CD14-positive monocyte (primary cell): ENCODE measurements at regions not wholly inside any gene's neighbourhood (a gene's known extent, or its start where the extent isn't known, plus 50 kb on each side); places are given as distances from the start of the nearest gene placed in this dataset.

ENCODE experiments used
- DNase-seq, 3 donors: peaks; one replicate each; pipeline ENCODE4 v3.0.0-alpha.2; 2011 to 2022
- H2AFZ ChIP-seq: 2 replicates; pipeline ENCODE4 v1.6.0; 2012; ENCODE audit warnings: mild to moderate bottlenecking, low read depth, low read length, inconsistent platforms; ENCODE audit not compliant: insufficient read depth, poor library complexity, severe bottlenecking
- H3K27ac ChIP-seq, 2 donors: 1 replicate in 1 of 2; 2 replicates in 1 of 2; pipeline ENCODE4 v1.5.1; 2012 to 2013; ENCODE audit warnings: low read length in 2 of 2, control low read depth in 1 of 2, inconsistent platforms in 1 of 2, low read depth in 1 of 2, mild to moderate bottlenecking in 1 of 2
- H3K27me3 ChIP-seq, 2 donors: one replicate each; pipeline versions ENCODE4 v1.6.0 to v1.6.1; 2011 to 2013; ENCODE audit warnings: low read length in 2 of 2; ENCODE audit not compliant: control insufficient read depth in 2 of 2, insufficient read depth in 2 of 2
- H3K36me3 ChIP-seq, 2 donors: replicated peaks in 1 of 2; 1 replicate in 1 of 2; 2 replicates in 1 of 2; pipeline versions ENCODE4 v1.5.1 to v1.6.1; 2012 to 2013; ENCODE audit warnings: low read length in 2 of 2, control low read depth in 1 of 2, inconsistent platforms in 1 of 2, mild to moderate bottlenecking in 1 of 2; ENCODE audit not compliant: insufficient read depth in 2 of 2, control insufficient read depth in 1 of 2
- H3K4me1 ChIP-seq, 2 donors: 1 replicate in 1 of 2; 2 replicates in 1 of 2; pipeline versions ENCODE4 v1.5.1 to v1.6.1; 2012 to 2013; ENCODE audit warnings: low read length in 2 of 2, control low read depth in 1 of 2, inconsistent platforms in 1 of 2, mild to moderate bottlenecking in 1 of 2, moderate library complexity in 1 of 2; ENCODE audit not compliant: insufficient read depth in 2 of 2, control insufficient read depth in 1 of 2
- H3K4me2 ChIP-seq: replicated peaks from 2 replicates; pipeline ENCODE3; 2012; ENCODE audit warnings: low read length, moderate library complexity, mild to moderate bottlenecking; ENCODE audit not compliant: poor library complexity, severe bottlenecking; ENCODE audit errors: extremely low read depth
- H3K4me3 ChIP-seq, 3 experiments: fragments of 200-600 bp in 1 of 3; sonication (generic) in 1 of 3; replicated peaks in 1 of 3; 1 replicate in 2 of 3; 2 replicates in 1 of 3; pipeline ENCODE4 v1.5.1; 2011 to 2013; ENCODE audit warnings: low read length in 3 of 3, mild to moderate bottlenecking in 3 of 3, control low read depth in 2 of 3, low read depth in 2 of 3, inconsistent platforms in 1 of 3, moderate library complexity in 1 of 3
- H3K79me2 ChIP-seq: 2 replicates; pipeline ENCODE4 v1.6.0; 2012; ENCODE audit warnings: mild to moderate bottlenecking, control low read depth, inconsistent platforms, low read length, moderate library complexity; ENCODE audit not compliant: insufficient read depth
- H3K9ac ChIP-seq: 2 replicates; pipeline ENCODE4 v1.6.0; 2017; ENCODE audit warnings: low read length, mild to moderate bottlenecking; ENCODE audit not compliant: insufficient read depth, poor library complexity, severe bottlenecking
- H3K9me3 ChIP-seq, 2 donors: replicated peaks in 1 of 2; 1 replicate in 1 of 2; 2 replicates in 1 of 2; pipeline versions ENCODE4 v1.5.1 to v1.6.1; 2012 to 2013; ENCODE audit warnings: low read length in 2 of 2, control low read depth in 1 of 2; ENCODE audit not compliant: control insufficient read depth in 1 of 2, insufficient read depth in 1 of 2
- H4K20me1 ChIP-seq: 2 replicates; pipeline ENCODE4 v1.6.0; 2012; ENCODE audit warnings: mild to moderate bottlenecking, low read length, control low read depth, moderate library complexity; ENCODE audit not compliant: insufficient read depth
- H3K27ac Mint-ChIP-seq, 7 donors: one replicate each; pipeline ENCODE4 v1.8.0; 2020; ENCODE audit warnings: mild to moderate bottlenecking in 7 of 7, mixed read lengths in 7 of 7, moderate library complexity in 6 of 7, inconsistent platforms in 2 of 7
- H3K27me3 Mint-ChIP-seq, 3 donors: one replicate each; pipeline ENCODE4 v1.8.0; 2021 to 2022; ENCODE audit warnings: low read depth in 3 of 3, mild to moderate bottlenecking in 3 of 3, mixed read lengths in 3 of 3, moderate library complexity in 3 of 3, inconsistent platforms in 1 of 3
- H3K36me3 Mint-ChIP-seq, 2 donors: one replicate each; pipeline ENCODE4 v1.8.0; 2020; ENCODE audit warnings: mixed read lengths in 2 of 2, inconsistent platforms in 1 of 2, mild to moderate bottlenecking in 1 of 2
- H3K4me1 Mint-ChIP-seq: one replicate; pipeline ENCODE4 v1.8.0; 2020; ENCODE audit warnings: mild to moderate bottlenecking, mixed read lengths
- H3K4me3 Mint-ChIP-seq, 2 donors: one replicate each; pipeline ENCODE4 v1.8.0; 2020; ENCODE audit warnings: mild to moderate bottlenecking in 2 of 2, mixed read lengths in 2 of 2, moderate library complexity in 1 of 2
- H3K9me3 Mint-ChIP-seq, 7 donors: one replicate each; pipeline ENCODE4 v1.8.0; 2020 to 2022; ENCODE audit warnings: mixed read lengths in 7 of 7, mild to moderate bottlenecking in 6 of 7, moderate library complexity in 6 of 7, inconsistent platforms in 2 of 7
- WGBS: methylation state at CpG from one replicate; pipeline ENCODE4 v1.1.5; 2013; ENCODE audit warnings: missing lambda C conversion rate; ENCODE audit not compliant: insufficient coverage; 5-methylcytosine and 5-hydroxymethylcytosine counted together
- intact Hi-C, 2 donors: fragments of 100-400 bp; cut with micrococcal nuclease; formaldehyde crosslinking; loops; one replicate each; pipeline versions ENCODE4 v1.15.0 to v1.15.1; 2023
- TF ChIP-seq, protein P1 (sequence below): fragments of 200-600 bp; IDR thresholded peaks from one replicate; pipeline ENCODE4 v1.8.0; 2022; ENCODE audit warnings: antibody characterized with exemption, mild to moderate bottlenecking

DNA sequence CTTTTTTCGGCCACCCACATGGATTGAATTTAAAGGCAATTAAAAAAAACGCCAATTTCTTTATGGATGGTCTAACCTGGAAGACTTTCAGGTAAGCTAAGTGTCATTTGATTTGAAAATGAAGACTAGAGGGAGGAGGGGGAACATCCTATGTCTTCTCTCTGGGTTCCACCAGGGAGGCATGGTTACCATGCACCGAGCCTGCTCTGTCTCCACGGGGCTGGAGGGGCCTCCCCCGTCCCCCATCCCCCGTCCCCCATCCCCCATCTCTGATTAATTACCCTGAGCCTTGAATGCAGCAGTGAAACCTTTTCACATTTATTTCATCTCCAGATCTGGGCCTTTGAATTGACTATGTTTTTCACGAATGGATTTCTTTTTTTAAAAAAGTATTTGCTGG is 135.1 kb downstream of the TLR5 start:
- no peaks in the 10 kb centered on the region for H3K4me1 ChIP-seq

DNA sequence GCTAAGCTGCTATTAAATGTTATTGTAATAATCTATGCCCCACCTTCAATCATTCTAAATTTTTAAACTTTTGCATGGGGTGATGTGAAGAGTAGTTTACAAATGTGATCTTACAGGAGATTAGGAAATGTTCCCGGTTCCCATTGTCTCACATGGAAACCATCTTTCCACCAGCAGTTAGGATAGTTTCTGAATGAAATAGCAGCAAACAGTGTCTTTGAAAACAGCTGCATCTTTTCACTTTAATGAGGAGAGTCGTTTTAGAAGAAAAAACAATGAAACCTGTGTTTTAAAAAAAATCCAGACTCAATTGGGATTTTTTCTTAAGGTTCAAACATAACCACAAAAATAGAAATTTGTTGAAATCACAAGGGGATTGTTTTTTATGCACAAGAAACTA is 134.2 kb downstream of the TLR5 start:
- Mint-ChIP-seq H3K27ac (no peak overlapping the region), H3K27me3 (peaks cover 0 to 9% (median 8%) of the 10 kb centered on the region in 3 donors), H3K36me3 (peaks cover 0 to 5% of the 10 kb centered on the region in 2 donors), H3K4me1 (no peaks in the 10 kb centered on the region), H3K9me3 (no peaks in the 10 kb centered on the region), H3K4me3 (no peak overlapping the region)
- Histone ChIP-seq H3K4me2 (no peak overlapping the region), H3K27me3 (no peaks in the 10 kb centered on the region), H3K9me3 (no peaks in the 10 kb centered on the region), H3K4me3 (no peak overlapping the region), H2AFZ (no peak overlapping the region), H3K36me3 (no peaks in the 10 kb centered on the region), H3K4me1 (no peaks in the 10 kb centered on the region), H3K79me2 (no peaks in the 10 kb centered on the region), H3K9ac (no peak overlapping the region), H3K27ac (no peak overlapping the region), H4K20me1 (no peaks in the 10 kb centered on the region)
- TF ChIP-seq, protein P1, sequence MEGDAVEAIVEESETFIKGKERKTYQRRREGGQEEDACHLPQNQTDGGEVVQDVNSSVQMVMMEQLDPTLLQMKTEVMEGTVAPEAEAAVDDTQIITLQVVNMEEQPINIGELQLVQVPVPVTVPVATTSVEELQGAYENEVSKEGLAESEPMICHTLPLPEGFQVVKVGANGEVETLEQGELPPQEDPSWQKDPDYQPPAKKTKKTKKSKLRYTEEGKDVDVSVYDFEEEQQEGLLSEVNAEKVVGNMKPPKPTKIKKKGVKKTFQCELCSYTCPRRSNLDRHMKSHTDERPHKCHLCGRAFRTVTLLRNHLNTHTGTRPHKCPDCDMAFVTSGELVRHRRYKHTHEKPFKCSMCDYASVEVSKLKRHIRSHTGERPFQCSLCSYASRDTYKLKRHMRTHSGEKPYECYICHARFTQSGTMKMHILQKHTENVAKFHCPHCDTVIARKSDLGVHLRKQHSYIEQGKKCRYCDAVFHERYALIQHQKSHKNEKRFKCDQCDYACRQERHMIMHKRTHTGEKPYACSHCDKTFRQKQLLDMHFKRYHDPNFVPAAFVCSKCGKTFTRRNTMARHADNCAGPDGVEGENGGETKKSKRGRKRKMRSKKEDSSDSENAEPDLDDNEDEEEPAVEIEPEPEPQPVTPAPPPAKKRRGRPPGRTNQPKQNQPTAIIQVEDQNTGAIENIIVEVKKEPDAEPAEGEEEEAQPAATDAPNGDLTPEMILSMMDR = no peak
- DNase-seq = no peak
- intact Hi-C loops = no loop called here
- WGBS = no CpG with 5 or more reads among the region's 2 CpGs

More for the DNA sequence above, 135.1 kb downstream of the TLR5 start:
- no peaks in the 10 kb centered on the region for H3K9me3 Mint-ChIP-seq
- H3K9ac ChIP-seq = no peak overlapping the region
- H3K36me3 ChIP-seq = peaks cover 0 to 3% of the 10 kb centered on the region in 2 donors
- H3K4me2 ChIP-seq = no peak overlapping the region
- H3K36me3 Mint-ChIP-seq = peaks cover 2 to 6% of the 10 kb centered on the region in 2 donors
- H3K27me3 ChIP-seq = no peaks in the 10 kb centered on the region
- H3K4me1 Mint-ChIP-seq = no peaks in the 10 kb centered on the region
- no peak overlapping the region for H3K4me3 ChIP-seq
- TF ChIP-seq, protein P1 = no peak
- H3K27me3 Mint-ChIP-seq = peaks cover 0 to 7% (median 5%) of the 10 kb centered on the region in 3 donors
- H3K79me2 ChIP-seq = no peaks in the 10 kb centered on the region
- no peak overlapping the region for H3K27ac ChIP-seq
- H3K27ac Mint-ChIP-seq = no peak overlapping the region
- H3K4me3 Mint-ChIP-seq = no peak overlapping the region
- WGBS = 100% methylated on average over 1 of the region's 7 CpGs
- intact Hi-C loops = no loop called here
- H2AFZ ChIP-seq = no peak overlapping the region
- DNase-seq = no peak
- no peaks in the 10 kb centered on the region for H4K20me1 ChIP-seq
- no peaks in the 10 kb centered on the region for H3K9me3 ChIP-seq
